GM12892 (cell line): ENCODE measurements at regions not wholly inside any gene's neighbourhood (a gene's known extent, or its start where the extent isn't known, plus 50 kb on each side); places are given as distances from the start of the nearest gene placed in this dataset.

Experiments
- POLR2A ChIP-seq: IDR thresholded peaks from 2 replicates; pipeline ENCODE4 v1.6.1; 2011; ENCODE audit warnings: low read depth, low read length, control low read depth
- TAF1 ChIP-seq: IDR thresholded peaks from 2 replicates; pipeline ENCODE4 v1.6.1; 2011; ENCODE audit warnings: low read depth, mild to moderate bottlenecking, control low read depth, low read length, borderline replicate concordance

- no peak for TF ChIP-seq TAF1
- TF ChIP-seq POLR2A: no peak
These were observed 659.1 kb downstream of the MRPL39 start for GRCh38 chr21:24948186-24948585.
